Stromal cell of bone marrow (primary cell): ENCODE measurements at regions not wholly inside any gene's neighbourhood (a gene's known extent, or its start where the extent isn't known, plus 50 kb on each side); places are given as distances from the start of the nearest gene placed in this dataset.
"Not testable (repeated sequence)": the region's sequence is repeated elsewhere in the genome, so short reads cannot be mapped to it uniquely, and the experiment has no call there.

Experiments
- DNase-seq: peaks from one replicate; pipeline ENCODE4 v3.0.0-alpha.2; 2012; ENCODE audit warnings: low read depth

- DNase-seq: no peak
These were observed 628.1 kb downstream of the LMO4 start for GRCh38 chr1:87956750-87957149.

GRCh38 chr1:87957331-87957730 lies 628.7 kb downstream of the LMO4 start:
- no peak for DNase-seq

DNA sequence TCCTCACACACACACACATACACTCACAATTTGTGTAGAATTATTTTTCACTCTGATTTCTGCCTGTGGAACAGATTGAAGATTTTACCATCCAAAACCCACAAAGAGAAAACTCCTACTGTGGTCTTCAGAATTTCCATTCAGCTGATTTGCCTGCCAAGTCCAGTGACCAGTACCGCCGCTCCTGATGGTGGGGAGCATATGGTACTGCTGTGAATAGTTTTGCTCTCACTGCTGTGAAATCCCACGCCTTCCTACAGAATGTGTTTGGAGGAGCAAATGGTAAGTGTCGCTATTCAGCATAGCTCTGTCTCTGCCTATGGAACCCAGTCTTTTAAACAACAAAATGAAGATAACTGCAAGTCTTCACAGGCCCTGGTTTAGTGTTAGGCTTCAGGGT lies 629.5 kb downstream of the LMO4 start:
- no peak for DNase-seq

GRCh38 chr1:87958716-87959115 lies 630.0 kb downstream of the LMO4 start:
- DNase-seq: no peak

DNA sequence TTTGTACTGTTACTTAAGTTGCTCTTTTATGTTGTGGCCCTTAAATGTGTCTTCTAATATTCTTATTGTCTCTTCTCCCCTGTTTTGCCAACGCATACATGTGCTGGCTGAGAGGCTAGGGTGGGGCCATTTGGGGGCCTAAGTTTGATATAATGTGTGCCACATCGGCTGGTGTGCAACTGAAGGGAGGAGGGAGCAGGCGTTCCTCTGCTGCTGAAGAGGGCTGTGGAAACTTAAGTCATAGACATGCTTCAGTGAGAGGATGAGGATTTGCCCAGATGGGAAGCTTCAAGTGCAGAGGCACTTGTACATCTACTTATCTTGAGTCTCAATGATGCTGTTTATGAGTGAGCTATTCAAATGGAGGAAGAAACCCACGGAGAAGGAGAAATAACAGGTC lies 630.6 kb downstream of the LMO4 start:
- no peak for DNase-seq

- peak; percentile 25 for DNase-seq
These were observed 633.3 kb downstream of the LMO4 start for GRCh38 chr1:87961992-87962391.

- no peak for DNase-seq
These were observed 634.9 kb downstream of the LMO4 start for GRCh38 chr1:87963556-87963955.

DNA sequence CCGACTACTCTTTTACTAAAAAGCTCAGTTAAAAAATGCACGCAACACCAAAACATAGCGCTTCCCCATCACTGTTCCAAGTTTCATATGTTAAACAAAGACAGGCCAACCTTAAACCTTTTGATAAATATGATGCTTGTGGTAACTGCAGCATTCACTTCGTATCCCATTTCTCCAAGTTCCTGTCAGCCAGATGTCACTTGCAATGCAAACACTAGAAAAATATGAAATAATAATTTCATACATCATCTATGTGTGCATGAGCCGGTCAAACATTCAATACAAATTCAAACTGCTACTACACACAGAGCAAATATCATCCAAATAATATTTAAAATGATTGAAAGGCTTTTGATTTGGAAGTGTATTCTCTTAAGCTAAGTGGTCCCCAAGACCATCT lies 636.5 kb downstream of the LMO4 start:
- DNase-seq: no peak

DNA sequence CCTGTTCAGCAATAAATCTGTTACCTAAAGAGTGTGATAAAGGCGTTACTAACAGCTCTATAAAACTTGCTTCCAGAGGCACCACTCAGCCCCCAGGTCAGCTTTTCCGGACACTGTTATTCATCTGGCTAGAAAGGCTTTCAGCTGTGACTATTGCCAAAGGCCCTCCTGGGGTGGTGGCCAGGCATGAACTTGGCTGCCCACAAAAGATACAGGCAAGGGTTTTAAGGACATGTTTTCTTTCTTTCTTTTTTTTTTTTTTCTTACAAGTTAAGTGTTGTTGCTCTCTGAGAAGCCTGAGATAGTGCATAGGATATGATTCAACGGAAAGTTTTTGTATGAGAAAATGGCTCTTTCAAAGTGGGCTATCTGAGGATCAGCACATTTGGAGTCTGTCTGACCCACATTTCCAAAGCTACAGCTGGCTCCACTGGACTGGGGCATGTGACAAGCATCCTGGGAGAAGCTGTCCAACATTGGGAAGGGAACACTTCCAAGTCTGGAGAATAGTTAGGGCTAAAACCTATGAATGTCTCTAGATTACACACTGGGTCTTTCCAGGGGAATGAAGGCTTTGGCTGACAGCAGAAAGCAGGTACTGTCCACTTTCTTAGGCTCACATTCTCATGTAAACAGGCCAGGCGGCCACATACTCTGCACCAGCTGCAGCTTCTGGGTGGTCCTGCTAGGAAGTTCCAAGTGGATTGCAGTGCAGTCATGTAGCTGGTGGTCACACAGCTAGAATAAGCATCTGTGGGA lies 639.7 kb downstream of the LMO4 start:
- DNase-seq: peak; percentile 68

DNA sequence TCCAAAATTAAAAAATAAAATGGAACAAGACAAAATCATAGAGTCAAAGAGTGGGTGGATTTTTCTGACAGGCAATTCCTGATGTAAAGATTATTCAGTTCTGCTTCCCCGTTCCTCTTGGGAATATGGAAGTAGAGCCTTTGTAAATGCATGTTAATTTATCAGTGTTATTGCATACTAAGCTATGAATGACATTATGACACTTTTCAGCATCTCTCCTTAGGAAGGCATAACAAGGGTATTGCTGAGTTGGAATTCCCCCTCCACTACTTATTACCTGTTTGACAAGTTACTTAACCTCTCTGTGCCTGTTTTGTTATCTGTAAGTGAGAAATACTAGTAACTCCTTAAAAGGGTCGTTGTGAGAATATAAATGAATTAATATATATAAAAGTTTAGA lies 640.4 kb downstream of the LMO4 start:
- DNase-seq: no peak

DNA sequence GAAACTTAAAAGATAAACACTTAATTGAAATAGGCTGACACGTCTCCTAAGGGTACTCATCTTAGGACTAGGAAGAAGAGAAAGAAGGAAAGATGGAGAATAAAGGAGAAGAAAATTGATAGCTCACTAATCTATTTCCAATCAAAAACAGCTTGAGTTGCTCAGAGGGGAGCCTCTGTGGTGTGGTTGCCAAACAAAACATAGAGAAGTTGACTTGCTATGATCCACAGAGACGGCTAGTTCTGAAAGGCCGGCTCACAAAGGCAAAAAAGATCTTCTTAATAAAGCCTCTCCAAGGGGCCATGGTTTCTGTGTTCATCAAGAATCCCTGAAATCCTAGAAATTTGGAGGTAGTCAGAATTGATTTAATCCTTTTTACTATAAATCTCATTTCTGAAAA lies 644.1 kb downstream of the LMO4 start:
- peak; percentile 25 for DNase-seq

- no peak for DNase-seq
These were observed 645.2 kb downstream of the LMO4 start for GRCh38 chr1:87973896-87974295.

DNA sequence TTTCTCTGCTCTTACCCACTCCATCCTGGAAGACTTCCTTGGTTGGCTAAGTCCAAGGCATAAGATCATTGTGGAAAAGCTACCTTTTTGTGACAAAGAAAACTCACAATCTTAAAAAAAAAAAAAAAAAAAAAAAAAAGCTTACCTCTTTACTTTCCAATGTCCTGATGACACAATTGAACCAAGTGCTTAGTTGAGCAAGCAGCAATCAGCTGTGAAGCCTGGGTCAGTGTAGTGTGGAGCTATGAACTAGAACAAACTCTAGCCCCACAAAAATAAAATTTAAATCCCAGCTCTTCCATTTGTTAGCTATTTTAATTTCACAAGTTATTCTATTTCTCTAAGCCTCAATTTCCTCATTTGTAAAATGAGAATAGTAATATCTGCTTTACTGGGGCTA lies 647.6 kb downstream of the LMO4 start:
- DNase-seq: no peak

GRCh38 chr1:87977145-87977544 lies 648.5 kb downstream of the LMO4 start:
- DNase-seq: no peak

- DNase-seq: no peak
These were observed 650.4 kb downstream of the LMO4 start for GRCh38 chr1:87979079-87979478.

DNA sequence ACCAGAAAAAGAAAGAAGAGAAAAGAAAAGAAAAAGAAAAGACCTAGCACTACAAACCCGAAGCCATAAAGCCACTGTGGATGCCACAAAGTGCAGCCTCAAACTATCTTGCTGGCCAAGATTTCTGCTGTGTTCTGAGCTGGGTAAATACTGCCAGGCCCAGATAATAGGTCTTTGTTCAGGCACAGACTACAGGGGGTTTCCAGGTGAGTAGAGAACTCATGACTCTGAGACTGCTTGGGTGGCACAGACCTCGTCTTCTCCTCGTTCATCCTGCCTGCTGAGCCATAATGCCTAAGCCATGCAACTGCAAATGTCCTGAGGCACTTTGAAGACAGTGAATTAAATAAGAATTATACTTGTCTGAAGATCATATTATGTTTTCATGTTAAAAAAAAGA lies 651.8 kb downstream of the LMO4 start:
- no peak for DNase-seq

DNA sequence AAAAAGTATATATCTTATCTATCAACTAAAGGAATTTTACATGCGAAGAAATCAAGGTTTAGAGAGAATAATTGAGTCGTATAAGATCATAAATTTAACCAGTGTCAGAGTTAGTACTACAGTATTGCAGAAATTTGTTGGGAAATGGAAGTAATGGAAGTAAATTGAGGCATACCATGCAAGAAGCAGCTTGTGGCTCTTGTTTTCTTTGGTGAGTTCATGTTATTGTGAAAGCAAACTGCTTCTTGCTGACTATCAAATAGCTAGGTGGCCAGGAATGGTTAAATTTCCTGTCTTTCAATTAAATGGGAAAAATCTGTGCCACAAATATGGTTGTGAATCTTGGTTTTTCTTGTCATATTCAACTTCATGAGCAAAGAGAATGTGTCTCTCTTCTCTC lies 652.7 kb downstream of the LMO4 start:
- no peak for DNase-seq

DNA sequence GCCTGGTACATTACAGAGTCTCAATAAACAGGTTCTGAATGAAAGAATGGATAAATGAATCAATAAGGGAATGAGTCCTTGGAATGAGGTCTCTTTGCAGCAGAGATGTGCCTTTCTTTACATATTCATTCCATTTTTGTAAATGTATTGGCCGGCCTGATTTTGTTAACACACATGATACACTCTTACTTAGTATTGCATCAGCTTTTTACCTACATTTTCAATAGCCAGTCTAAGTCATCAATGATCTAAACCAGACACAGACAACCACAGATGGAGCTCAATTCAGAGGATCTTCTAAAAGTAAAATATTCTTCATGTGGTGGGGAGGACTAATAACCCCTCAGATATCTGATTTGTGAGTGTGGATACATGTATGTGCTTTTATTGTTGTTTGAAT lies 653.1 kb downstream of the LMO4 start:
- DNase-seq: no peak

- no peak for DNase-seq
These were observed 655.2 kb downstream of the LMO4 start for GRCh38 chr1:87983841-87984240.

GRCh38 chr1:87985071-87985470 lies 656.4 kb downstream of the LMO4 start:
- no peak for DNase-seq

DNA sequence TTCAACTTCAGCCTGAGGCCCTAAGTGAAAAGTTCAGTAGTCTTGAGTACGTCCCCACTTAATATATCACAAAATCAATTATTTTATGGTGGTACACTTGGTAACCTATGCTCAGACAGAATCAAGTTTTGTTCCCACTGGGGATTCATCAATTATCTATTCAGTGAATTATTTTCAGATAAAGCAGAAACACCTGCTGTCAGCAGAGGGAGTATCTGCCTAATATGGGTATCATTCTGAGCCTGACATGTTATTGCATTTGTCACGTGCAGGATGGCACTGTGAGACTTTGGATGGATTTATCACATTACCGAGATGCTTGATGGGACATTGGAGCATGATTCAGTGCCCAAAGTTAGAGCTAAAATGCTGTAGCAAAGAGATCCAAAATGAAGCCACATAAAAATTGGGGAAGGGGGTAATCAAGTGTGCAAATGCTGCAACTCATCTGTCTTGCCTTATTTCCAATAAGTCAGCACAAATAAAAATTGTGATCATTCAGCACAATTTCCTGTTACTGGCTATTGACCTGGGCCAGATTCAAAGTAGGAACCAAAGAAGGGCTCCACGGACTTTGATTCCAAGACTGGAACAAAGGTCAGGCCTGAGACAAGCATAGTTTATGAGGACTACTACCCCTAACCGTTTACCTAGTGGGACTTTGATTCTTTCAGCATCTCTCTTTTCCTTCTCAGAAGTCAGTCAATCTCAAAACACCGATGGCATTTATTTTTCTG lies 657.6 kb downstream of the LMO4 start:
- DNase-seq: no peak

GRCh38 chr1:87989346-87989745 lies 660.7 kb downstream of the LMO4 start:
- DNase-seq: no peak

DNA sequence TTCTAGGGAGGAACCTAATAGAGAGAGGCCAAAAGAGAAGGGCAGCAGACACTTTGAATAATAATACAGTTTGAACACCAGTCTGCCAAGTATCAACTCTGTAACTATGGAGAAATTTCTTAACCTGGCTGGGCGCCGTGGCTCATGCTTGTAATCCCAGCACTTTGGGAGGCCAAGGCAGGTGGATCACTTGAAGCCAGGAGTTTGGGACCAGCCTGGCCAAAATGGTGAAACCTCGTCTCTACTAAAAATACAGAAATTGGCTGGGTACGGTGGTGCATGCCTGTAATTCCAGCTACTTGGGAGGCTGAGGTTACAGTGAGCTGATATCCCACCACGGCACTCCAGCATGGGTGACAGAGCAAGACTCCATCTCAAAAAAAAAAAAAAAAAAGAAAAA lies 663.9 kb downstream of the LMO4 start:
- DNase-seq: not testable (repeated sequence)

DNA sequence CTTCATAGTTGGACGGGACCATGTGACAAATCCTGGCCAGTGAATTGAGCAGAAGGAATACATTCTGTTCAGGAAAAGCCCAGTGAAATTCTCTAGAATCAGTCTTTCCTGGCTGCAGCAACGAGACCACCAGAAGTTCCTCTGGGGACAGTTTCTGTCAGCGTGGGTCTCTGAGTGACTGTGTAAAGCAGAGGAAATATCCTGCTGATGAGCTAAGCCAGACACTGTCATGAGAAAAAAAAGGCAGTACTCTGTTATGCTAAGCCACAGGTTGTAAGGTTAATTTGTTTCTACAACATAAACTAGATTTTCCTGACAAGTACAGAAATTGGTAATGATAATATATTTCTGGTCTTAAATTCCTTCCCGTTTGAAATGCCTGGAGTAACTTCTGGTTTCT lies 664.4 kb downstream of the LMO4 start:
- DNase-seq: no peak
